ENCODE measurements at regions not wholly inside any gene's neighbourhood (a gene's known extent, or its start where the extent isn't known, plus 50 kb on each side); places are given as distances from the start of the nearest gene placed in this dataset.
"Not testable (repeated sequence)": the region's sequence is repeated elsewhere in the genome, so short reads cannot be mapped to it uniquely, and the experiment has no call there.

DNA sequence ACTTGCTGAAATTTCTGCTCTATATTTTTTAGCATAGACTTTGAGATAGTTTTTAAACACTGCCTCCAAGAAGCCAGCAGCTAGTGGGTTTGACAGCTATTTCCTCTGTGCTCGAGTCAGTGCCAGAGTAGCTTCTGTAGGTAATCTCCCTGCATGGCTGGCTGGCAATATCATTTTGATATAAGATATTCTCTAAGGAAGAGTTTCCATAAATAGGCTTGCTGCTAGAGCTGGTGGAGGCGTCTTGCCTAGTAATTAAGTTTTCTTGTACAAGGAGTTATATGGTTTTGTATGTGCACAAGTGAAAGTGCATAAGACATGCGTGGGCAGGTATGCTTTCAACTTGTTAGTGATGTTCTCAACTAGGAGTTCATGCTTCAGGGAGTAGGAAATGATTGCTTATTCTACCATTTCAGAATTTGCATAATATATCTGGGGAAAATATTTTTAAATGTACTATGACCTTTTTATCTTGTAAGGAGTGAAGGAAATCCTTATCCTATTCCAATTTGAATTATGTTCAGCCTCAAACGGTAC lies 74.1 kb upstream of the CCL21 start:
- no peak for DNase-seq

DNA sequence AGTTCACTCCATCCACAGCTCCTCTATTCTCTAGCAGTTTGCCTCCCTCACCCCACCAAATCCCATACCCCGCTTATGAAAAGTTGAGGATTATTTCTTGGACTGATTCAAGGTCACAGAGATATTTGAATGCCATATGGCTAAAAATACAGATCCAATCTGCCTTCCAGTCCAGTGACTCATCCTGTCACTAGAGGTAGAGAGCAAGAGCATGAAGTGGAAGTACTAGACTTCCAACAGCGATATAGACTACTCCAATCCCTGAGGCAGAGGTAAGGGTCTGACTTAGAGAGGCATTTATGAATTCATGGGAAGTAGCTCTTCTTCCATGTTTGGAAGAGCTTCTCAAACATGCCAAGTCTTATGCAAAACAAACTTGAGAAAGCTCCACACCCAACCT lies 72.4 kb upstream of the CCL21 start:
- DNase-seq, result no peak

DNA sequence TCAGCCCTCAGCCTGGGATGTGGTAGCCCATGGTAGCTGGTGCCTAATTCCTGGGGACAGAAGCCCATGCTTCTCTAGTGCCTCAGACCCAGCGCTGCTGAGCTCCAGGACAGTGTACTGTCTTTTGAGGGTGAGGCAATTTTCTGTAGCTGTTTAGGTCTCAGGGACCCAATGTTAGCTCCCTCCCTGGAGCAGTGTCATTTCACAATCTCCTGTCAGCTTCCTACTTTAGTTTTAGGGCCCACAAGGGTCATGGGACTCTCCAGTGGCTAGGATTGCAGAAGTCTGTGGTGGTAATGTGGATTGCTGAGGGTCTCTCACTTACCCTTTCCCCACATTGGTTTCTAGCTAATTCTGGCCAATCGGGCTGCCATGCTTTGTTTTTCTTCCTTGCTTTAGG lies 67.7 kb upstream of the CCL21 start:
- DNase-seq, result no peak

DNA sequence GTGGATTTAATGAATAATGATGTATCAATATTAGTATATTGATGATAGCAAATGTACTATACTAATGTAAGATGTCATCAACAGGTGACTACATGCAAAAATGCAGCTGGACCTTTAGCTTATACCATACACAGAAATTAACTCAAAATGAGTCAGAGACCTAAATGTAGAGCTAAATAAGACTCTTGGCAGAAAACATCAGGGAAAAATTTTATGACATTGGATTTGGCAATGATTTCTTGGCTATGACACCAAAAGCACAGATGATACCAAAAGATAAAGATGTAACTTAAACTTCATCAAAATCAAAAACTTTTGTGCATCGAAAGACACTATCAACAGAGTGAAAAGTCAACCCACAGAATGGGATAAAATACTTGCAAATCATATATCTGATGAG lies 64.0 kb upstream of the CCL21 start:
- DNase-seq, result no peak

DNA sequence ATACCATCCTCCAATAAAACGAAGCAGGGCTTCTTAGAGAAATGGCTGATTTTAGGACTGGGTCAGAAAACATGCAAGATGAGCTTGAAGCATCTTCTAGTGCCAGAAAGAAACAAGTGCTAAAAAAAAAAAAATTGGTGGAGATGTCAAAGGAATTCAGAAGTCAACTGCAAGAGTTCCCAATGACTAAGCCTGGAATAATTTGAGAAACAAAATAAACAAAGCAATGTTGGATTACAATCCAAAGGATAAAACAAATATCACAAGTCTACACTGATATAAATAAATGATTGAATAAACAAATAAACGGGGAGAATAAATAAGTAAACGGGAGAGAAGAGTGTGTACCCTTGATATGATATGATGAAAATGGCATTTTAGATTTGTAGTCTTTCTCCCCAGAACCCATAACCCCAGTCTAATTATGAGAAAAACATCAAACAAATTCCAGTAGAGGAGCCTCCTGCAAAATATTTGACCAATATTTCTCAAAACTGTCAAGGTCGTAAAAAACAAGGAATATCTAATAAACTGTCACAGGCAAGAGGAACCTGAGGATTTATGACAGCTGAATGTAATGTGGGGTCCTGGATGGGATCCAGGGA lies 63.5 kb upstream of the CCL21 start:
- DNase-seq, result no peak

DNA sequence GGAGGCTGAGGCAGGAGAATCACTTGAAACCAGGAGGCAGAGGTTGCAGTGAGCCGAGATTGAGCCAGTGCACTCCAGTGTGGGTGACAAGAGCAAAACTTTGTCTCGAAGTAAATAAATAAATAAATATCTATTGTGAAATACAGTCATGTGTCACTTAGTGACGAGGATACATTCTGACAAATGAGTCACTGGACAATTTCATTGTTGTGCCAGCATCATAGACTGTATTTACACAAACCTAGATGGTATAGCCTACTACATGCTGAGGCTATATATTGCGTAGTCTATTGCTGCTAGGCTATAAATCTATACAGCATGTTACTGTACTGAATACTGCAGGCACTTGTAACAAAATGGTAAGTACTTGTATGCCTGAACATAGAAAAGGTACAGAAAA lies 61.1 kb upstream of the CCL21 start:
- no peak for DNase-seq

DNA sequence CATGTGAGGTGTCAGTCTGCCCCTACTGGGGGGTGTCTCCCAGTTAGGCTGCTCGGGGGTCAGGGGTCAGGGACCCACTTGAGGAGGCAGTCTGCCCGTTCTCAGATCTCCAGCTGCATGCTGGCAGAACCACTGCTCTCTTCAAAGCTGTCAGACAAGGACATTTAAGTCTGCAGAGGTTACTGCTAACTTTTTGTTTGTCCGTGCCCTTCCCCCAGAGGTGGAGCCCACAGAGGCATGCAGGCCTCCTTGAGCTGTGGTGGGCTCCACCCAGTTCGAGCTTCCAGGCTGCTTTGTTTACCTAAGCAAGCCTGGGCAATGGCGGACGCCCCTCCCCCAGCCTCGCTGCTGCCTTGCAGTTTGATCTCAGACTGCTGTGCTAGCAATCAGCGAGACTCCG lies 57.2 kb upstream of the CCL21 start:
- DNase-seq, result not testable (repeated sequence)

DNA sequence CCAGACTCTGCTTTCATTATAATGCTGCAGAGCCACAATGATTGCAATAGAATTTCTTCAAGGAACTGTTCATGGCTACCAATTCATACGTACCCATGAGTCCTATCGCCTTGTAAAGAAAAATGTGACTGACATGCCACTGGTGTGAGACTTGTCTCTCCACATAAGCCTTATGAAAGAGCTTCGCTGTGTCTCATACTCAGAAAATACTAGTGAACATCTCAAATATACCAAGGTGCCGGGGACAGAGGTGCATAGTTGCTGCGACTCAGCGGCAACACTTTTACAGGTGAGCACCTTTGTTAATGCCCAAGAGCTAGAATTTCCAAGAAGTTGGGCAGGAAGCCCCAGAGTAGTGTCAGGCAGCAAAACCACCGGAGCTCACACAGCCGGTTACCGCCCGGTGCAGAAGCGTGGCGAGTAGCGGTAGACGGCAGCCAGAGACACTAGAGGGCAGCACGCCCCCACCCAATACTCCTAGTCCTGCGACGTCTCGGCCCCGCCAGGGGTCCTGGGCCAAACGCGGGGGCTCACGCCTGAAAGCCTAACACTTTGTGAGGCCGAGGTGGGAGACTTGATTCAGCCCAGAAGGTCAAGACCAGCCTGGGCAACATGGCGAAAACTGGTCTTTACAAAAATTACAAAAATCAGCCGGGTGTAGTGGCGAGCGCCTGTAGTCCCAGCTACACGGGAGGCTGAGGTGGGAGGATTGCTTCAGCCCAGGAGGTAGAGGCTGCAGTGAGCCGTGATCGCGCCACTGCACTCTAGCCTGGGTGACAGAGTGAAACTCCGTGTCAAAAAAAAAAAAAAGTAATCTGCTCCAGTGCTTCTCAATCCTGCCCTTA lies 50.5 kb upstream of the CCL21 start:
- peak in 1 of 2 donors; percentile 19 for DNase-seq

Measured in CD4-positive, alpha-beta T cell treated with Interleukin-4 for 1 hour (primary cell).